Esophagus mucosa (tissue), 1 donor: ENCODE measurements at regions not wholly inside any gene's neighbourhood (a gene's known extent, or its start where the extent isn't known, plus 50 kb on each side); places are given as distances from the start of the nearest gene placed in this dataset.

Experiments used
- ATAC-seq: fragments of 200-7000 bp; cut with Tn5 transposase; one replicate; pipeline ENCODE4 v1.9.1; 2020
- donor health status: DM: yes; HTN: yes; CAD: no.

DNA sequence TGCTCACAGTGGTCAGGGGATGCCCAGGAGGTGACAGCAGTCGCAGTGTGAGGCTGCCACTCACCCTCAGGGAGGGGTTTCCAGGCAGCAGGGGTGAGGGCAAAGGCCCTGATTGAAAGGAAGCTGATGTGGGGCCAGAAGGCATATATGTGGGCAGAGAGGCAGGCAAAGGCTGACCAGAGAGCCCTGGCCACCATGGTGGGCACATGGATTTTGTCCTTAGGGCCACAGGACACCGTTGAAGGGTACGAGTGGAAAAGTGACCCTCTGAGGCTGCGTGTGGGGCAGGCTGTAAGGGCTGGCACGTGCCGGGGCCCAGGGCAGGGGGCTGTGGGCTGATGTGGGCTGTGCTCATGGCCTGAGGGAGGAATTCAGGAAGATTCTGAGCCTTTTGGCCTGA, 57.5 kb upstream of the ZNF32 start:
- ATAC-seq = no peak

DNA sequence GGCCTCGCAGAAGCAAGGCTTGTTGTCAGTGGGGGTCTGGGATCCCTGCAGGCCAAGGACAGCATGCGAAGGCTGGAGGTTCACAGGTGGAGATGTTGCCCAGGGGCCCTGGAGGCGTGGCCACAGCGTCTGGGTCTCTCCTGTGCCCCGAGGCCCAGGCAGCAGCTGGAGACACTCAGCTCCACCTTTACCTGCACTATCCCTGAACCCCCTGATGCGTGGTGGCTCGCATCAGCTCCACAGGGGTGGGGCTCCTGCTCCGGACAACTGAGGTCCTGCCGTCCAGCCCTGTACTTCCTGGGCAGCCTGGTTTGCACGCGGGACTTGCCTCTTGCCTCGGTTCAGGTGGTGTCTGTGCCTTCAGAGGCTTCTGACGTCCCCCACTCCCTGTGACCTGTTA, 54.6 kb upstream of the ZNF32 start:
- no peak for ATAC-seq

DNA sequence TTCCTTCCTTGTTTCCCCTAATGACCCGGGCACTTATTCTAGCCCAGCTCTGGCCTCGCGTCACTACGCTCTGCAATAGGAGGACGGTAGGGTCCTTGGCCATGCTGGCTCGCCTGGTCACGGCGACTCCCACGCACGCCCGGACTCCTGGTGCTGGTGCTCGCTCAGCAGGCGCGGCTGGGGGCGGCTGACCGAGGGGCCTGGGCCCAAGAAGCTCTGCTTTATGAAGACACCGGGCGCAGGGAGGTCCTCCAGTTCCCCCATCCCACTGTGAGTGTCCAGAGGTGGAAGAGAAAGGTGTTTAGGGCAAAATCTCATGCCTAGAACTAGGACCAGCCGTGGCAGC, 54.2 kb upstream of the ZNF32 start:
- no peak for ATAC-seq

DNA sequence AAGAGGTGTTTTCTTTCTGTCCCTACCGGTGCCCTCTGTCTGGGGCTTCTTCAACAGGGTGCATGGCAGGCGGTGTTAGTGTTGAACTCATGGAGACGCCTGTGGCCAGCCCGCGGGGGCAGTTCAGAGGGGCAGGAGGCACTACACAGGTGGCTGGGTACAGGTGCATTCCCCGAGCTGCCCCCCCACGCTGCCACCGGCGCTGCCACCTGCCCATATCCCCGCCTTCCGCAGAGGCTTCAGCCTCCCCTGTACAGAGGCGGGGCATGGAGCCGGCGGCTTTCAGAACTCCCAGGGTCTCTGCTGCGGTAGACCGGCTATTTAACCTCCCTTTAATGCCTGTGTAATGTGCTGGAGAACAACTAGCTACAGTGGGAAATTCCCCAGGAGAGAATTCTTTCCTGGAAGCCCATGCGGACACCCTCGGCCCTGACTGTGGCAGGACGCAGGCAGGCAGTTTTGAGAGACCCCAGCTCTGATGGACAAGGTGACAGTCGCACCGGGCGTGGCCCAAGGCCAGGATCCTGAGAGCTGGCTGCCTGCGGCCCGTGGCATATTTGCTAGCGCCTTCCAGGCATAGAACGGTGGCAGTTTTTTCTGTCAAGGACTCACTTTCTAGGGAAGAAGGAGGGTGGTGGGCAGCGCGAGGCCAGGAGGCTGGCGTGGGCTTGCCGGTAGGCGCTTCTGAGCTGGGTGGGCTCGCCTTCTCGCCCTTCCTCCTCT, 53.7 kb upstream of the ZNF32 start:
- ATAC-seq = no peak

DNA sequence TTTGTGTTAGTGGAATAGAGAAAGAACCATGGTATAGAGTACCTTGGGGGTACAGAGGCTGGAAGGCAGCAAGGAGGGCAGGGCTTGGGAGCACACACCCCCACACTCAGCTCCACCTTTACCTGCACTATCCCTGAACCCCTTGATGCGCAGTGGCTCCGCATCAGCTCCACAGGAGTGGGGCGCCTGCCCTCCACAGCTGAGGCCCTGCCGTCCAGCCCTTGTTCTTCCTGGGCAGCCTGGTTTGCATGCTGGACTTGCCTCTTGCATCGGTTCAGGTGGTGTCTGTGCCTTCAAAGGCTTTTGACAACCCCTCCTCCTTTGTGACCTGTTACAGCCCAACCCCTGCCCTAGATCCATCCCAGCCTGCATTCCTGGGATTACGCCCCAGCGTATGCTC, 52.6 kb upstream of the ZNF32 start:
- no peak for ATAC-seq

DNA sequence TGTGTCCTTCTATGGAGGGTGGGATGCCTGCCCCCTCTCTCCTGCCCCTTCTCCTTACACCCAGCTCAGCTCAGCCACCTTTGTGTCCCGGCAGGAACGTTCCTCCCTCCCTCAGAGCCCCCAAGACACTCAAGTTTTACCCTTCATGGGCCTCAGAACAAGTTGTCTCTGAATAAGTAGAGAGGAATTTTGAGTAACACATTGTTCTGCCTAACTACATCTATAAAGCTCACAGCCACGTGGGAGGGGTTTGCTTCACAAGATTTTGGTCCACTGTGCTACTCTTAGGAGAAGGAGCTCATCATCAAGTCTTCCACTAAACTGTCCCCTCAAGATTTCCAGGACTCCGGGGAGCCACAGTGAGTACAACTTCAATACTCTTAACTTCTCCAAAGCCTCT, 51.6 kb upstream of the ZNF32 start:
- ATAC-seq = no peak

DNA sequence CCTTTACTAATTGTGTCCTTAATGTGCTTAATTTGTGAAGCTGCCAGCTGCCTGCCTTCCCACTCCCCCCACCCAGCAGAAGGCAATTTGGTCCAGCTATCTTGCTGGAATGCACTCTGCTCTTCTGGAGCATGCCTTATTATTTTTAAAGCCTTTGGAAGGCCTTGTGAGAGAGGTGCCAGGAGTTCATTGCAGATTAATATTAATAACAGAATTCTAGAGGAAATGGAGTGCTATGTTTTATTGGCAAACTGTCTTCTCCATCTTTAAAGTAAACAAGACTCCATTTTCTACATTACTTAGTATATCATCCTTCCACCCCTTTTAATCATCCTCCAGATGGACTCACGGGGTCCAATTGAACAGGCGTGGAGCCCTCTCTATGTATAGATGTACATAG, 50.8 kb upstream of the ZNF32 start:
- ATAC-seq = no peak
